ENCODE measurements at regions not wholly inside any gene's neighbourhood (a gene's known extent, or its start where the extent isn't known, plus 50 kb on each side); places are given as distances from the start of the nearest gene placed in this dataset.

- TF ChIP-seq CTCF (IDR thresholded peaks at IDR 0.05; ENCODE audit: low read depth, low read length, poor library complexity, severe bottlenecking) (no peak), EZH2phosphoT487 (IDR thresholded peaks at IDR 0.05; ENCODE audit: borderline replicate concordance, low read length) (no peak)
Observed at GRCh38 chr1:14380408-14380807, 218.1 kb upstream of the KAZN start.

Data from DOHH2 (cell line).